ENCODE measurements at regions not wholly inside any gene's neighbourhood (a gene's known extent, or its start where the extent isn't known, plus 50 kb on each side); places are given as distances from the start of the nearest gene placed in this dataset.

DNA sequence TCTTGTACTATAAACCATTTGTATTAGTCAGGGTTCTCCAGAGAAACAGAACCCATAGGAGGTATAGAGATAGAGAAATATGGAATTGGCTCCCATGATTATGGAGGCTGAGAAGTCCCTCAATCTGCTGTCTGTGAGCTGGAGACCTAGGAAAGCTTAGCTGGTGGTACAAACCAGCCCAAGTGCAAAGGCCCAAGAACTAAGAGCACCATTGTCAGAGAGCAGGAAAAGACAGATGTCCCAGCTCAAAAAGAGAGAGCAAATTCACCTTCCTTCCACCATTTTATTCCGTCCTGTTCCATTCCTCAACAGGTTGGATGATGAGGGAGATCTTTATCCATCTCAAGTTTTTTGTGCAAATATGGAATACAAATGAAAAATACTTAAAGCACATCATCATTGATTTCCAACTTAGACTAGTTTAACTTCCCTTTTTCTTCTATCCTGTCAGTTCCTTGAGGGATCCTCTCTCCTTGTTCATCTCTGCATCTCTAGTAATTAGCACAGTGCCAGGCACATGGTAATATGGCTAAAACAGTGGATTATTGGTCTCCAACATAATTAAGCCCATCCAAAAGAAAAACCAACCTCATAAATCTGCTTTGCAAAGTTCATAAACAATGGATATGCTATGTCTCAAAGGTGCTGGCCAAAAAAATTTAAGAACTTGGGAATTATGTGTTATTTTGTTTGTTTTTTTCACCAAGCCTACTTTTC, 83.1 kb upstream of the PIK3CG start:
- no peak for TF ChIP-seq EP300 (IDR thresholded peaks at IDR 0.05)
- TF ChIP-seq, protein P1, sequence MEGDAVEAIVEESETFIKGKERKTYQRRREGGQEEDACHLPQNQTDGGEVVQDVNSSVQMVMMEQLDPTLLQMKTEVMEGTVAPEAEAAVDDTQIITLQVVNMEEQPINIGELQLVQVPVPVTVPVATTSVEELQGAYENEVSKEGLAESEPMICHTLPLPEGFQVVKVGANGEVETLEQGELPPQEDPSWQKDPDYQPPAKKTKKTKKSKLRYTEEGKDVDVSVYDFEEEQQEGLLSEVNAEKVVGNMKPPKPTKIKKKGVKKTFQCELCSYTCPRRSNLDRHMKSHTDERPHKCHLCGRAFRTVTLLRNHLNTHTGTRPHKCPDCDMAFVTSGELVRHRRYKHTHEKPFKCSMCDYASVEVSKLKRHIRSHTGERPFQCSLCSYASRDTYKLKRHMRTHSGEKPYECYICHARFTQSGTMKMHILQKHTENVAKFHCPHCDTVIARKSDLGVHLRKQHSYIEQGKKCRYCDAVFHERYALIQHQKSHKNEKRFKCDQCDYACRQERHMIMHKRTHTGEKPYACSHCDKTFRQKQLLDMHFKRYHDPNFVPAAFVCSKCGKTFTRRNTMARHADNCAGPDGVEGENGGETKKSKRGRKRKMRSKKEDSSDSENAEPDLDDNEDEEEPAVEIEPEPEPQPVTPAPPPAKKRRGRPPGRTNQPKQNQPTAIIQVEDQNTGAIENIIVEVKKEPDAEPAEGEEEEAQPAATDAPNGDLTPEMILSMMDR (IDR thresholded peaks at IDR 0.05), result no peak

Data from suprapubic skin (tissue), 3 donors.